ENCODE measurements at regions not wholly inside any gene's neighbourhood (a gene's known extent, or its start where the extent isn't known, plus 50 kb on each side); places are given as distances from the start of the nearest gene placed in this dataset.

DNA sequence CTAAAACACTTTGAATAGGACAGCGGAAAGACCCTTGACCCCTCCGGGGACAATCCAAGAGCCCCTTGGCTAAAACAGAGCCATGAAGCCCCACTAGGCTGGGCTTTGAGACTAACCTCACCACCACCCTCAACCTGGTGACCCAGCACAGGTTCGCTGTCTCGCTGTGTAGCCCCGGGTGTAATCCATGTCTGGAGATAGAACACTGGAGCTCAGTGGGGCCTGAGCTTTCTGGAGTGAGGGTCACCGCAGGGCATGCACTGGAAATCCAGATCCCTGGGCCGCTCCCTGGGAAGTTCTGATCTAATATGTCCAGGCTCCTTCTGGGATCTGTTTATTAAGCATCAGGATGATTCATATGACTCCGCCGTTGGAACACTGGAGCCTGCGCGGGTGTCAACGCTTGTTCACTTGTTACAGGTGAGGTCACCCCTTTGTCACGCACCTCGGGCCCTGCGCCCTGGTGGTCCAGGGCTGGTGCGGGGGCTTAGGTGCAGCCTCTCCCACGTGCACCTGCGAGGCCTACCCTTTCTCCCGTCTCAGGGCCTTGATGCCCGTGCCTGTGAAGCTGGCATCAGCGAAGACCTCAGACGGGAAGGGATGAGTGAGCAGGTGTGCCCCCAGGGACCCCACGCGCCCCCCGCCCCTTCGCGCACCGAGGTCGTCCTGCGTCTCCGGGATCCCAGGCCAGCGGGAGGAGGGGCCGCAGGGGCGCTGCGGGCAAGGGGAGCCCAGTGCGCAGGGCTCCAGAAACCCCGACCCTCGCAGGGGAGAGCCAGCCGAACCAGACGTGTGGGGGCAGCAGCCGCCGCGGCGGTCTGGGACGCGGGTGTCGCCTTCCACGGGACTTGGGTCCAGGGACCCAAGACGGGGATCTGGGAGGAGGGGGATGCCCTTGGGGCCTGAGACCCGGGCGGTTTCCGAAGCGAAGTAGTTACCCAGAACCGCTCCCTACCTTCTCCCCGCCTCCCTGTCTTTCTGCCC, 224.1 kb upstream of the FOXF1 start:
- DNase-seq (ENCODE audit: insufficient read length, low spot score) (no peak), FAIRE-seq (no peak)

DNA sequence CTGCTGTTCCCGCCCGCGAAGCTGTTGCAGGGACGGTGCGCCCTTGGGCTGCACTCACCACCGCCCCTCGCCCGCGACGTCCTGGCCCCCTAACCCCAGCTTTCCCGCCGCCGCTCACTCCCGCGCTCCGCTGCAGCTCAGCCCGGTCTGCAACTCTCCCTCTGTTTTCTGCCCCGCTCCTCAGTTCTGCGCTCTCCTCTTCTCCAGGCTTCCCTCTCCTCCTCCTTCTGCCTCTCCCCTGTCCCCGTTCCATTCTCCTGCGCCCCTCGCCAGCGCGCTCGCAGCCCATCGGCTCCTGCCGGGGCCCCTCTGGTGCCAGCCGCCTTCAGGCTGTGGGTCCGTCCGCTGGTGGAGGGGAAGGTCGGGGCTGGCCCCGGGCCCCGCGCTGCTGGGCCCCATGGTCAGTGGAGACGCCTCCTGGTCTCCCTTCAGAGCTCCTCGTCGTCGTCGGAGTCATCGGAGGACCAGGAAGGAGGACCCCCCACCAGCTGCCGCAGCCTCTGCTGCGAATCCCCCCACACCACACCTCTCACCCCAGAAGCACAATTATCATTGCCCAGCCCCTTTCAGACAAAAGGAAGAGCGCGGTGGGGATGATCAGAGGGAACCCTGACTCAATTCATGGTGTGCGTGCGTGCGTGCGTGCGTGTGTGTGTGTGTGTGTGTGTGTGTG, 223.2 kb upstream of the FOXF1 start:
- FAIRE-seq (no peak), DNase-seq (ENCODE audit: insufficient read length, low spot score) (no peak)

GRCh38 chr16:86287664-86288201, 222.6 kb upstream of the FOXF1 start:
- FAIRE-seq (no peak), DNase-seq (ENCODE audit: insufficient read length, low spot score) (no peak)

DNA sequence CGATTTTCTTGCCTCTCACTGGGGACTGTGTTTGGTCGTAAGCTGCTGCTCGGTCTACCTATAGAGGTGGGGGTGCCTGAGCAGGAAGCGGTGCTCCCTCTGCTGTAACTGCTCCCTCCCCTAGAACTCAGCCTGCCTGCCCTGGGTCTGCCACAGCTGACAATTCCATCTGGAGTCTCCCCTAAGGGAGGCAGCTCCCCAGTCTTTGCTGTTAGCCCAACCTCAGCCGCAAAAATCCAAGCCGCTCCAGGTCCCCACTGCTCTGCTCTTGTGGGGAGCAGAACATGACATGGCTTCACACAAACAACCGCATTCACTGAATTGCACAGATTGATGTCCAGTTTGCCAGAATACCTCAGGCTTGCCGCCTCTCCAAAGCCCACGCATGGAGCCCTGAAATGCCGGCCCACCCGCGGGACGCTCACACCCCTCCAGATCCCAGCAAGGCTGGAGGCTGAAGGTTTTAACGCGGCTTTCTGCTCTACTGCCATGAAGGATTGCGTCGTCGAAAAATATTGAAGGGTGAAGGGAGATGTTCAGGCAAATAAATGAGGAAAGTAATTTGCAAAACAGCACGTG, 221.5 kb upstream of the FOXF1 start:
- FAIRE-seq, result no peak
- no peak for DNase-seq (ENCODE audit: insufficient read length, low spot score)

GRCh38 chr16:86289304-86289703, 221.0 kb upstream of the FOXF1 start:
- no peak for FAIRE-seq
- DNase-seq (ENCODE audit: insufficient read length, low spot score), result no peak

- no peak for FAIRE-seq
These were observed 220.4 kb upstream of the FOXF1 start for GRCh38 chr16:86289907-86290306.

DNA sequence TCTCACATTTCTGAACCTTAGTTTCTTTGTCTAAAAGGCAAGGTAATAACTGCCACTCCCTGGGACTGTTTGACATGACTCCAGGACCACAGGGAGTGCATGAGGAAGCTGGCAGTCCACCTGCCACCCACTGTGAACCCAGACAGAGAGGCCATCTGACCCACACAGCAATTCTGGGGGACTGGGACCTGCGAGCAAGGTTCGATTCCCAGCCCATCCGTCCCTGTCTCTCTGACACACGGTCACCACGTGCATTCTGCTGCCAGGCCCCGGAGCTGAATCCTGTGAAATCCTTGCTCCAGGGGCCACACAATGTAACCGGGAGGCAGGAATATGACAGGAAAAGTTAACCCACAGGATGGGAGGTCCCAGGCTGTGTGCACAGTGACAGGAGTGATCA, 218.8 kb upstream of the FOXF1 start:
- no peak for DNase-seq (ENCODE audit: insufficient read length, low spot score)
- FAIRE-seq, result no peak

More at GRCh38 chr16:86289907-86290306, 220.4 kb upstream of the FOXF1 start:
- no peak for DNase-seq (ENCODE audit: insufficient read length, low spot score)

DNA sequence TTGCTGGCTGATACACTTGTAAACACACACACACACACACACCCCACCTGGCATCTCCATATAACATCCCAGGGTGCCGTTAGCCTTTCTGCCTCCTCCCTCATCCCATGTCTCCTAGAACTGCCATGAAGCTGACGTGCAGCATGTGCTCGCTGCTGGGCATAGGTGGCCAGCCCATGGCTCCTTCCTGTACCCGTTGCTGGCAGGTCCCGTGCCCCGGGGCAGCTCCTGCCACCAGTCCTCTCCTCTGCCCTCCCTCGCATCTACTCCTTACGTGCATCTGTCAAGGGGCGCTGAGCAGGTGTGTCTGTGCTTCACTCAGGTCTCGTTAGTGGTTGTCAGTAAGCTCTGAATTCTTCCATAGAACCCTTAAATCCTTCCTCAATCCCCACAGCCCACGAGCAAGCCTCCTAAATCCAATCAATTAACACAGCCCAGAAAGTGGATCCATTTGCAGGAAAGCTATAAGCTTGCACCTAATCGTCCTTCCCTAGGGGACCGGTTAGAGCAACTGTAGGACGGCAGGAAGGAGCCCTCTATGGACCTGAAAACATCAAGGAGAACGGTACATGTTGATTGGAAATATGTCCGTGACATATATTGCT, 218.1 kb upstream of the FOXF1 start:
- FAIRE-seq, result no peak
- no peak for DNase-seq (ENCODE audit: insufficient read length, low spot score)

DNA sequence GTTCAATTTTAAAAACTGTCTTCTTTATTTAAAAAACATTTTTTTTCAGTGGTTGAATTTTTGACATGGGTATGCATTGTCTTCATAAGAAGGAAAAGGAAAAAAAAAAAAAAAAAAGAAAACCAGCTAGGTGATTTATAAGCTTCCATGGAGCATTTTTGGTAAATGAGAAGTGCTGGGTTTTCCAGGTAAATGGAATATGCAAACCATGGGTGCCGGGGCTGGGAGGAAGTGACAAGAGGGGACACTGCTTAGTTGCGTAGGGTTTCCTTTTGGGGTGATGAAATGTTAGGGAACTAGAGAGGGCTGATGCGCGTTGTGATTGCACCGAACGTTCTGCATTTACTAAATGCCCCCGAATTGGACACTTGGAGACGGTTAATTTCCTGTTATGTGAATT, 217.4 kb upstream of the FOXF1 start:
- FAIRE-seq (no peak), DNase-seq (ENCODE audit: insufficient read length, low spot score) (no peak)

DNA sequence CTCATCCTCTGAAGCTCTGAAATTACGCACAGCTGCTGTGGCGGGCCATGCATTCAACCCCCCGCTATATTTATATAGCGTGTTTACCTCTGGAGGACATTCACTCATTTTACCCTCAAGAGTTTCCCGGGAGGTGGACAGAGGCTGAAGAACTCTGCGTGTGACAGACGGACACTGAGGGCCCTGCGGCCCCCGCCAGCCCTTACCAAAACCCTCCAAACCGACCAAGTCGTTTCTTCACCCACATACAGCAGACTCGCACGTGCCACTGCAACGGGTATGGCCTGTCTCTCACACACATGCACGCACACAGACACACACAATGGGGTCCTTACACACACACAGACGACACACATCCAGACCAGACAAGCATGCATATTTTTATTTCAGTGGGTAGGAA, 216.4 kb upstream of the FOXF1 start:
- DNase-seq (ENCODE audit: insufficient read length, low spot score) (no peak), FAIRE-seq (no peak)

GRCh38 chr16:86294535-86295196, 215.7 kb upstream of the FOXF1 start:
- FAIRE-seq, result no peak
- no peak for DNase-seq (ENCODE audit: insufficient read length, low spot score)

- FAIRE-seq (no peak), DNase-seq (ENCODE audit: insufficient read length, low spot score) (no peak)
These were observed 214.1 kb upstream of the FOXF1 start for GRCh38 chr16:86296256-86296655.

GRCh38 chr16:86297391-86297790, 212.9 kb upstream of the FOXF1 start:
- DNase-seq (ENCODE audit: insufficient read length, low spot score), result no peak
- no peak for FAIRE-seq

- FAIRE-seq (peak; percentile 4), DNase-seq (ENCODE audit: insufficient read length, low spot score) (no peak)
These were observed 212.2 kb upstream of the FOXF1 start for GRCh38 chr16:86297866-86298757.

- DNase-seq (ENCODE audit: insufficient read length, low spot score), result no peak
- no peak for FAIRE-seq
These were observed 211.6 kb upstream of the FOXF1 start for GRCh38 chr16:86298758-86299134.

GRCh38 chr16:86299882-86300610, 210.3 kb upstream of the FOXF1 start:
- FAIRE-seq (peak; percentile 26), DNase-seq (ENCODE audit: insufficient read length, low spot score) (no peak)

DNA sequence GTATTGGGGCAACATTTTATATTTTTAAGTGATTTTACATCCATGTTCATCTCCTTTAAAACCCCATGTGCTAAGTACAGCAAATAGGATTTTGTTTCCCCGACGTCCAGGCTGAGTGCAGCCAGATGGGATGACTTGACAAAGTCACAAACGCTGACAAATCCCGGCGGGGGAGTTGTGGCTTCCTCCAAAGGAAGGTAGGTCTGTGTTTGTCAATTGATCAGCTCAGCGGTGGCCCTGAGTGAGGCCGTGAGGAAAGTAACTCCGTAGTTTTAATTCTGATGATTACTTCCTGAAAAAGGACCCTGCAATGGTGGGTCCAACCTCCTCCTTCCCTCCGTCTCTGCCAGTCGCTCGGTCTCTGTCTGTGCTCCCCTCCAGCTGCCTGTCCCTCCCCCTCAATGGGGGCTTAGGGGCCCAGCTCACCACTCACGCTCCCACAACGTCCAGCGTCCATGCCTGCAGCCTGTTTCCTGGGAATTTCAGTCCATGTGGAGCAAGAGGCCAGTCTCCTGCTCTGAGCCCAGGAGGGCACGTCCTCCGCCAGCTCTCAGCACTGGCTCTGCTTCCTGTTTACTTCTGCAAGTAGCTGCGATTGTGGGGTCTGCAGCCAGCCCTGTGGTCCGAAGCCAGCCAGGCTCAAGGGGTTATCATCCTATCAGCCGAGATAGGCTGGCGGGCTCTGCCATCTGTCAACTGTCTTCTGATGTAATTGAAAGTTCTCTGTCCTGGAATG, 209.4 kb upstream of the FOXF1 start:
- DNase-seq (ENCODE audit: insufficient read length, low spot score) (no peak), FAIRE-seq (no peak)
